HEK293 (cell line): ENCODE measurements at regions not wholly inside any gene's neighbourhood (a gene's known extent, or its start where the extent isn't known, plus 50 kb on each side); places are given as distances from the start of the nearest gene placed in this dataset.

Experiments
- CTCF ChIA-PET: fragments of 350-600 bp; formaldehyde crosslinking; extraction: SDS; loops from one replicate; lab custom pipeline; 2021; ENCODE audit warnings: antibody characterized with exemption; lab: Yijun Ruan, JAX
- POLR2A ChIA-PET: fragments of 300-600 bp; formaldehyde crosslinking; extraction: SDS; loops from one replicate; lab custom pipeline; 2020; ENCODE audit warnings: antibody characterized with exemption, inconsistent platforms; lab: Yijun Ruan, JAX
- H3K27ac ChIP-seq: fragments of 200-500 bp; sonication (Bioruptor generic); 2 replicates; pipeline ENCODE4 v1.5.1; 2014; ENCODE audit warnings: low read depth, low read length, control low read depth, inconsistent platforms; ENCODE audit errors: extremely low read depth
- H3K36me3 ChIP-seq, 2 experiments: fragments of 200-500 bp in 1 of 2; sonication (Bioruptor generic) in 1 of 2; 1 replicate in 1 of 2; 2 replicates in 1 of 2; pipeline ENCODE4 v1.5.1; 2014 to 2017; ENCODE audit warnings: inconsistent platforms in 2 of 2, low read length in 2 of 2; ENCODE audit not compliant: control insufficient read depth in 2 of 2, insufficient read depth in 1 of 2
- H3K4me1 ChIP-seq: fragments of 200-500 bp; sonication (Bioruptor generic); 2 replicates; pipeline ENCODE4 v1.5.1; 2014; ENCODE audit warnings: mild to moderate bottlenecking, low read length, inconsistent platforms; ENCODE audit not compliant: control insufficient read depth, insufficient read depth
- H3K4me3 ChIP-seq: 2 replicates; pipeline ENCODE4 v1.5.1; 2011; ENCODE audit warnings: low read depth, mild to moderate bottlenecking, control low read depth, low read length, moderate library complexity
- H3K9me3 ChIP-seq: fragments of 200-500 bp; sonication (Bioruptor generic); 2 replicates; pipeline ENCODE4 v1.5.1; 2014; ENCODE audit warnings: low read depth, low read length, inconsistent platforms; ENCODE audit not compliant: control insufficient read depth, insufficient read depth
- CTCF ChIP-seq: fragments of 450-650 bp; formaldehyde crosslinking; IDR thresholded peaks from 2 replicates; pipeline ENCODE4 v1.5.1; 2016; ENCODE audit warnings: missing biosample characterization, missing genetic modification characterization
- PRDM4 ChIP-seq: fragments of 450-650 bp; formaldehyde crosslinking; IDR thresholded peaks from 2 replicates; pipeline ENCODE4 v1.5.1; 2017; ENCODE audit warnings: missing biosample characterization, missing genetic modification characterization
- PRDM6 ChIP-seq: fragments of 450-650 bp; formaldehyde crosslinking; IDR thresholded peaks from 2 replicates; pipeline ENCODE4 v1.5.1; 2017; ENCODE audit warnings: missing biosample characterization, missing genetic modification characterization
- ZBTB6 ChIP-seq: fragments of 450-650 bp; formaldehyde crosslinking; IDR thresholded peaks from 2 replicates; pipeline ENCODE4 v1.5.1; 2017; ENCODE audit warnings: missing biosample characterization, missing genetic modification characterization
- ZNF140 ChIP-seq: fragments of 450-650 bp; formaldehyde crosslinking; IDR thresholded peaks from 2 replicates; pipeline ENCODE4 v1.5.1; 2016; ENCODE audit warnings: missing biosample characterization, missing genetic modification characterization
- ZNF239 ChIP-seq: fragments of 450-650 bp; formaldehyde crosslinking; IDR thresholded peaks from 2 replicates; pipeline ENCODE4 v1.5.1; 2016; ENCODE audit warnings: missing biosample characterization, missing genetic modification characterization
- ZNF629 ChIP-seq: fragments of 450-650 bp; formaldehyde crosslinking; IDR thresholded peaks from 2 replicates; pipeline ENCODE4 v1.5.1; 2017; ENCODE audit warnings: missing biosample characterization, missing genetic modification characterization
- ZNF660 ChIP-seq: fragments of 450-650 bp; IDR thresholded peaks from 2 replicates; pipeline ENCODE4 v1.5.1; 2018; ENCODE audit warnings: missing biosample characterization, mild to moderate bottlenecking, missing genetic modification characterization
- ZNF670 ChIP-seq: fragments of 450-650 bp; formaldehyde crosslinking; IDR thresholded peaks from 2 replicates; pipeline ENCODE4 v1.5.1; 2016; ENCODE audit warnings: missing biosample characterization, missing genetic modification characterization, low read depth
- ZSCAN16 ChIP-seq: fragments of 450-650 bp; formaldehyde crosslinking; IDR thresholded peaks from 2 replicates; pipeline ENCODE4 v1.5.1; 2016; ENCODE audit warnings: missing biosample characterization, missing genetic modification characterization
- TF ChIP-seq, protein P1 (sequence below): IDR thresholded peaks from 2 replicates; pipeline ENCODE4 v1.6.1; 2011; ENCODE audit warnings: mild to moderate bottlenecking, low read depth, low read length, borderline replicate concordance
- TF ChIP-seq, protein P2 (sequence below): fragments of 450-650 bp; formaldehyde crosslinking; IDR thresholded peaks from 2 replicates; pipeline ENCODE4 v1.5.1; 2016; ENCODE audit warnings: missing biosample characterization, missing genetic modification characterization

- Histone ChIP-seq H3K4me3 (no peak overlapping the region), H3K9me3 (no peaks in the 10 kb centered on the region), H3K4me1 (no peaks in the 10 kb centered on the region), H3K27ac (no peak overlapping the region), H3K36me3 (no peaks in the 10 kb centered on the region)
- ChIA-PET POLR2A (no interaction called here), CTCF (no interaction called here)
- no peak for TF ChIP-seq ZNF629 (tag by site-specific recombination)
- TF ChIP-seq ZNF140 (tag by site-specific recombination) = no peak
- no peak for TF ChIP-seq ZNF660 (tag by site-specific recombination)
- no peak for TF ChIP-seq PRDM4 (tag by site-specific recombination)
- no peak for TF ChIP-seq CTCF (tag by site-specific recombination)
- no peak for TF ChIP-seq ZNF670 (tag by site-specific recombination)
- TF ChIP-seq ZNF239 (tag by site-specific recombination) = no peak
- TF ChIP-seq, protein P1, sequence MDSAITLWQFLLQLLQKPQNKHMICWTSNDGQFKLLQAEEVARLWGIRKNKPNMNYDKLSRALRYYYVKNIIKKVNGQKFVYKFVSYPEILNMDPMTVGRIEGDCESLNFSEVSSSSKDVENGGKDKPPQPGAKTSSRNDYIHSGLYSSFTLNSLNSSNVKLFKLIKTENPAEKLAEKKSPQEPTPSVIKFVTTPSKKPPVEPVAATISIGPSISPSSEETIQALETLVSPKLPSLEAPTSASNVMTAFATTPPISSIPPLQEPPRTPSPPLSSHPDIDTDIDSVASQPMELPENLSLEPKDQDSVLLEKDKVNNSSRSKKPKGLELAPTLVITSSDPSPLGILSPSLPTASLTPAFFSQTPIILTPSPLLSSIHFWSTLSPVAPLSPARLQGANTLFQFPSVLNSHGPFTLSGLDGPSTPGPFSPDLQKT = no peak
- no peak for TF ChIP-seq ZSCAN16 (tag by site-specific recombination)
- TF ChIP-seq, protein P2, sequence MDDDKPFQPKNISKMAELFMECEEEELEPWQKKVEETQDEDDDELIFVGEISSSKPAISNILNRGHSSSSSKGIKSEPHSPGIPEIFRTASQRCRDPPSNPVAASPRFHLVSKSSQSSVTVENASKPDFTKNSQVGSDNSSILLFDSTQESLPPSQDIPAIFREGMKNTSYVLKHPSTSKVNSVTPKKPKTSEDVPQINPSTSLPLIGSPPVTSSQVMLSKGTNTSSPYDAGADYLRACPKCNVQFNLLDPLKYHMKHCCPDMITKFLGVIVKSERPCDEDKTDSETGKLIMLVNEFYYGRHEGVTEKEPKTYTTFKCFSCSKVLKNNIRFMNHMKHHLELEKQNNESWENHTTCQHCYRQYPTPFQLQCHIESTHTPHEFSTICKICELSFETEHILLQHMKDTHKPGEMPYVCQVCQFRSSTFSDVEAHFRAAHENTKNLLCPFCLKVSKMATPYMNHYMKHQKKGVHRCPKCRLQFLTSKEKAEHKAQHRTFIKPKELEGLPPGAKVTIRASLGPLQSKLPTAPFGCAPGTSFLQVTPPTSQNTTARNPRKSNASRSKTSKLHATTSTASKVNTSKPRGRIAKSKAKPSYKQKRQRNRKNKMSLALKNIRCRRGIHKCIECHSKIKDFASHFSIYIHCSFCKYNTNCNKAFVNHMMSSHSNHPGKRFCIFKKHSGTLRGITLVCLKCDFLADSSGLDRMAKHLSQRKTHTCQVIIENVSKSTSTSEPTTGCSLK (tag by site-specific recombination) = no peak
Measured at GRCh38 chr4:111210595-111210994, 587.7 kb upstream of the PITX2 start.

DNA sequence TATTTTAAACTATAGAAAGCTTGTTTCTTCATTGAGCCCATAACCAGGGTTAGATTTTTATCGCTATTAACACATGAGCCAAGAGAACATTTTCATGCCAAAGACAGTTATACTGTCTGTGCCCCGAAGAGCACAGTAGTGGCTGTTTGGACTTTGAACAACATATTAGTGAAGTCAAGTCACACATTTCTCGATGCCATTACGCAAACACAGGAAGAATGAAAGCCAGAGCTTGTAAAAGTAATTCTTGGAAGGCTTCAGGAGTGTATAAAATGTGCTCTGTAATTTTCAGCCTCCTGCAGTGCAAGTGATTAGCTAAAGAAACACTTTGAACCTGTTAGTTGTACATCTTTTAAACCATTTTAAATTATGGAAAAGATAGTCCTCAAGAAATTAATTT, 590.7 kb upstream of the PITX2 start:
- TF ChIP-seq ZBTB6 (tag by site-specific recombination) (no peak), PRDM6 (0 out of 2 replicates have a peak, but pooled peaks have one; percentile 14)
- TF ChIP-seq, all 188 proteins: peak for 1

More for the DNA sequence above, 590.7 kb upstream of the PITX2 start:
- Histone ChIP-seq H3K27ac (no peak overlapping the region), H3K36me3 (no peaks in the 10 kb centered on the region), H3K4me1 (no peaks in the 10 kb centered on the region), H3K4me3 (no peak overlapping the region), H3K9me3 (no peaks in the 10 kb centered on the region)
- ChIA-PET CTCF (no interaction called here), POLR2A (no interaction called here)
